ENCODE measurements at regions not wholly inside any gene's neighbourhood (a gene's known extent, or its start where the extent isn't known, plus 50 kb on each side); places are given as distances from the start of the nearest gene placed in this dataset.

DNA sequence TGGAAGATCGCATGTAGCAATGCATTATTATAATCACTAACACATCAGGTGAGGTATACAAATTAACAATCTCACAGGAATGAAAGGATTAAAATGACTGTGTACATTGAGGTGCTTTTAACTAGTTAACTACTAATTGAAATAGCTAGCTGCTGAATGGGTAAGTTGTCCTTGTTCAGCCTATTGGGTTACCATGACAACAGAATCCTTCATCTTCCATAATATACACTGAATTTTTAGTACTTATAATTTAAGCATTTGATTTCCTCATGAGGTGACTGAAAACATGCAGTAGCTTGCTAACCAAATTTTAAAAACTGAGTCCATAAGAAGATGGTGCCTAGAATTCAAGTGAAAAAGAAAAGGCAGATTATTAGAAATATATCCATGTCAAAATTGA, 347.9 kb downstream of the FAT3 start:
- H3T11ph ChIP-seq (ENCODE audit: low read length): no peak overlapping the region
- no peaks in the 10 kb centered on the region for H3K36me3 Mint-ChIP-seq (ENCODE audit: insufficient read depth in 1 of 3, low read depth in 3 of 3)
- H3K4me2 ChIP-seq (ENCODE audit: insufficient read depth, insufficient read length, low read length): no peak overlapping the region
- H3K27me3 ChIP-seq (ENCODE audit: insufficient read depth, low read length): no peaks in the 10 kb centered on the region
- no peak overlapping the region for H3K27ac ChIP-seq (ENCODE audit: insufficient read length, low read depth, low read length)
- H2AK5ac ChIP-seq (ENCODE audit: insufficient read length, low read length): no peak overlapping the region
- no peak overlapping the region for H3K9ac ChIP-seq (ENCODE audit: extremely low read depth, insufficient read length, low read length)
- no peaks in the 10 kb centered on the region for H3K79me2 ChIP-seq (ENCODE audit: insufficient read depth, low read length)
- no peaks in the 10 kb centered on the region; the same call in 1 of the 2 replicates for H3K4me1 ChIP-seq (ENCODE audit: insufficient read depth, low read length)
- H4K91ac ChIP-seq (ENCODE audit: insufficient read length, low read depth, low read length): no peak overlapping the region
- no peaks in the 10 kb centered on the region for H3K23me2 ChIP-seq (ENCODE audit: insufficient read length, low read depth, low read length, poor library complexity, severe bottlenecking)
- no peak overlapping the region for H3K18ac ChIP-seq (ENCODE audit: insufficient read length, low read depth, low read length)
- no peak overlapping the region for H2AFZ ChIP-seq (ENCODE audit: low read length)
- no peak overlapping the region for H3K4ac ChIP-seq (ENCODE audit: low read depth, low read length)
- H4K5ac ChIP-seq (ENCODE audit: insufficient read length, low read depth, low read length): no peak overlapping the region
- peaks cover 5% of the 10 kb centered on the region; the same call in 1 of the 2 replicates for H3K27me3 Mint-ChIP-seq (ENCODE audit: low read depth)
- H3K56ac ChIP-seq (ENCODE audit: insufficient read length, low read depth, low read length): no peak overlapping the region
- WGBS (ENCODE audit: extremely low coverage, insufficient read length, low lambda C conversion rate): no CpG with 5 or more reads among the region's 1 CpG
- H2BK120ac ChIP-seq (ENCODE audit: low read depth, low read length, poor library complexity, severe bottlenecking): no peak overlapping the region
- no peaks in the 10 kb centered on the region for H4K20me1 ChIP-seq (ENCODE audit: control insufficient read depth, insufficient read depth, insufficient read length)
- no peak overlapping the region for H3K23ac ChIP-seq (ENCODE audit: insufficient read length, low read depth, low read length)
- no peak overlapping the region for H3K14ac ChIP-seq (ENCODE audit: insufficient read depth, low read length)
- H2BK5ac ChIP-seq (ENCODE audit: insufficient read length, low read length): no peak overlapping the region
- no peak overlapping the region for H3K27ac Mint-ChIP-seq
- H2BK20ac ChIP-seq (ENCODE audit: low read depth, low read length, poor library complexity, severe bottlenecking): no peak overlapping the region
- no peak overlapping the region for H2BK15ac ChIP-seq (ENCODE audit: low read depth, low read length)
- no peak for DNase-seq
- no peak overlapping the region for H2BK12ac ChIP-seq (ENCODE audit: insufficient read length, low read depth, low read length)
- no peaks in the 10 kb centered on the region for H3K9me3 ChIP-seq (ENCODE audit: control insufficient read depth, low read depth, low read length)
- H3K4me3 Mint-ChIP-seq: no peak overlapping the region
- no peaks in the 10 kb centered on the region for H3K79me1 ChIP-seq (ENCODE audit: insufficient read depth, low read depth, low read length, poor library complexity, severe bottlenecking)
- no peaks in the 10 kb centered on the region for H3K9me3 Mint-ChIP-seq
- H3K4me1 Mint-ChIP-seq: peaks cover 8% of the 10 kb centered on the region in 2 experiments
- no peak overlapping the region for H4K8ac ChIP-seq (replicated peaks; ENCODE audit: insufficient read length, low read depth, low read length)
- TF ChIP-seq, protein P1, sequence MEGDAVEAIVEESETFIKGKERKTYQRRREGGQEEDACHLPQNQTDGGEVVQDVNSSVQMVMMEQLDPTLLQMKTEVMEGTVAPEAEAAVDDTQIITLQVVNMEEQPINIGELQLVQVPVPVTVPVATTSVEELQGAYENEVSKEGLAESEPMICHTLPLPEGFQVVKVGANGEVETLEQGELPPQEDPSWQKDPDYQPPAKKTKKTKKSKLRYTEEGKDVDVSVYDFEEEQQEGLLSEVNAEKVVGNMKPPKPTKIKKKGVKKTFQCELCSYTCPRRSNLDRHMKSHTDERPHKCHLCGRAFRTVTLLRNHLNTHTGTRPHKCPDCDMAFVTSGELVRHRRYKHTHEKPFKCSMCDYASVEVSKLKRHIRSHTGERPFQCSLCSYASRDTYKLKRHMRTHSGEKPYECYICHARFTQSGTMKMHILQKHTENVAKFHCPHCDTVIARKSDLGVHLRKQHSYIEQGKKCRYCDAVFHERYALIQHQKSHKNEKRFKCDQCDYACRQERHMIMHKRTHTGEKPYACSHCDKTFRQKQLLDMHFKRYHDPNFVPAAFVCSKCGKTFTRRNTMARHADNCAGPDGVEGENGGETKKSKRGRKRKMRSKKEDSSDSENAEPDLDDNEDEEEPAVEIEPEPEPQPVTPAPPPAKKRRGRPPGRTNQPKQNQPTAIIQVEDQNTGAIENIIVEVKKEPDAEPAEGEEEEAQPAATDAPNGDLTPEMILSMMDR (conservative IDR thresholded peaks at IDR 0.05): no peak
